Neural cell (in vitro differentiated cells): ENCODE measurements at regions not wholly inside any gene's neighbourhood (a gene's known extent, or its start where the extent isn't known, plus 50 kb on each side); places are given as distances from the start of the nearest gene placed in this dataset.

ENCODE experiments used
- H2AFZ ChIP-seq: fragments of 200-600, 300-800 bp; sonication (generic), shearing (Covaris generic); 2 replicates; pipeline ENCODE4 v1.6.0; 2014; ENCODE audit warnings: low read depth, mild to moderate bottlenecking, antibody characterized with exemption, low read length, moderate library complexity
- H3F3A ChIP-seq: fragments of 200-600 bp; shearing (Covaris generic); 2 replicates; pipeline ENCODE4 v1.6.1; 2016; ENCODE audit warnings: mild to moderate bottlenecking, moderate library complexity, mixed read lengths, antibody characterized with exemption, low read length; ENCODE audit not compliant: insufficient read depth, poor library complexity, severe bottlenecking
- H3K27ac ChIP-seq: fragments of 200-600, 300-800 bp; sonication (generic), shearing (Covaris generic); 2 replicates; pipeline ENCODE4 v1.5.1; 2014; ENCODE audit warnings: mild to moderate bottlenecking, low read length, moderate library complexity
- H3K27me3 ChIP-seq: fragments of 300-800, 200-600 bp; sonication (generic), shearing (Covaris generic); 2 replicates; pipeline ENCODE4 v1.6.0; 2014; ENCODE audit warnings: mild to moderate bottlenecking, low read depth, low read length, moderate library complexity; ENCODE audit not compliant: insufficient read depth
- H3K36me3 ChIP-seq: fragments of 300-800, 200-600 bp; sonication (generic), shearing (Covaris generic); 2 replicates; pipeline ENCODE4 v1.5.1; 2014; ENCODE audit warnings: mild to moderate bottlenecking, antibody characterized with exemption, low read length, moderate library complexity; ENCODE audit not compliant: insufficient read depth
- H3K4me2 ChIP-seq: fragments of 300-800, 200-600 bp; sonication (generic), shearing (Covaris generic); 2 replicates; pipeline ENCODE4 v1.6.0; 2014; ENCODE audit warnings: mild to moderate bottlenecking, low read length
- H3K4me3 ChIP-seq: fragments of 300-800, 200-600 bp; sonication (generic), shearing (Covaris generic); 2 replicates; pipeline ENCODE4 v1.5.1; 2014; ENCODE audit warnings: mild to moderate bottlenecking, low read length, moderate library complexity
- H3K79me2 ChIP-seq: fragments of 200-600 bp; shearing (Covaris generic); replicated peaks from 2 replicates; pipeline ENCODE4 v1.6.0; 2014; ENCODE audit warnings: mild to moderate bottlenecking, low read length, moderate library complexity; ENCODE audit not compliant: insufficient read depth
- H3K9ac ChIP-seq: fragments of 300-800, 200-600 bp; sonication (generic), shearing (Covaris generic); 2 replicates; pipeline ENCODE4 v1.6.1; 2016; ENCODE audit warnings: mild to moderate bottlenecking, low read length, mixed read lengths
- H3K9me2 ChIP-seq: fragments of 200-600 bp; shearing (Covaris generic); 2 replicates; pipeline ENCODE4 v1.6.1; 2016; ENCODE audit warnings: mild to moderate bottlenecking, low read length, mixed read lengths; ENCODE audit not compliant: insufficient read depth
- H3K9me3 ChIP-seq: fragments of 200-600, 300-800 bp; sonication (generic), shearing (Covaris generic); 2 replicates; pipeline ENCODE4 v1.6.1; 2016; ENCODE audit warnings: mild to moderate bottlenecking, mixed run types, low read length, moderate library complexity, mixed read lengths
- H4K20me1 ChIP-seq: fragments of 200-600 bp; shearing (Covaris generic); 2 replicates; pipeline ENCODE4 v1.6.1; 2016; ENCODE audit warnings: mild to moderate bottlenecking, mixed run types; ENCODE audit not compliant: insufficient read depth
- CTCF ChIP-seq: fragments of 450-650 bp; IDR thresholded peaks from 2 replicates; pipeline ENCODE4 v1.5.1; 2014; ENCODE audit warnings: antibody characterized with exemption, mild to moderate bottlenecking, moderate library complexity; ENCODE audit not compliant: poor library complexity, severe bottlenecking
- EP300 ChIP-seq: fragments of 450-650 bp; conservative IDR thresholded peaks from 2 replicates; pipeline ENCODE4 v1.6.1; 2014; ENCODE audit warnings: antibody characterized with exemption, mild to moderate bottlenecking, moderate library complexity; ENCODE audit not compliant: poor library complexity, severe bottlenecking
- EZH2 ChIP-seq: fragments of 200-600, 300-800 bp; shearing (Covaris generic), sonication (generic); IDR thresholded peaks from 2 replicates; pipeline ENCODE4 v1.6.1; 2014; ENCODE audit warnings: antibody characterized with exemption, low read length, borderline replicate concordance, mild to moderate bottlenecking; ENCODE audit not compliant: insufficient read depth, poor library complexity, severe bottlenecking
- MXI1 ChIP-seq: fragments of 450-650 bp; conservative IDR thresholded peaks from 2 replicates; pipeline ENCODE4 v1.6.1; 2014; ENCODE audit warnings: antibody characterized with exemption, mild to moderate bottlenecking; ENCODE audit not compliant: poor library complexity, severe bottlenecking
- POLR2AphosphoS5 ChIP-seq: IDR thresholded peaks from 2 replicates; pipeline ENCODE4 v1.6.1; 2012
- RAD21 ChIP-seq: fragments of 450-650 bp; conservative IDR thresholded peaks from 2 replicates; pipeline ENCODE4 v1.6.1; 2014; ENCODE audit warnings: antibody characterized with exemption, mild to moderate bottlenecking, moderate library complexity
- REST ChIP-seq: IDR thresholded peaks from 2 replicates; pipeline ENCODE4 v1.6.1; 2012; ENCODE audit warnings: borderline replicate concordance
- SMC3 ChIP-seq: fragments of 450-650 bp; conservative IDR thresholded peaks from 2 replicates; pipeline ENCODE4 v1.6.1; 2014; ENCODE audit warnings: antibody characterized with exemption, mild to moderate bottlenecking, moderate library complexity; ENCODE audit not compliant: poor library complexity
- TAF1 ChIP-seq: IDR thresholded peaks from 2 replicates; pipeline ENCODE4 v1.6.1; 2012; ENCODE audit warnings: low read depth

DNA sequence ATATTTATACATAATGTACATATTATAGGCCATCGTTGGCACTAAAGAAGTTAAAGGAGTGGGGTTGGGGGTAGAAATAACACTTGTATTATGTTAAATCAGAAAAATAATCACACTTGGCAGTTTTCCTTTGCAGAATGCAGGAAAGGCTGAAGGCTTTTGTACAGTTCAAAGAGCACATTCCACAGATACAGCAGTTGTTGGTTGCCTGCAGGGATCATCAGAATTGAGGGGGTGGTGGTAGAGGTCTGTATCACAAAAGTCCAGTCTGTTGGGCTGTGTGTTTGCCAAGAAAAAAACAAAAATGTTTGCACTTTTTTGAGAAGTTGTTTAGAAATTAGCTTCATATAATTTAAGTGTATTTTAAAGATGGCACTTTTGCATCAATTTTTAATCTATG, 231.8 kb upstream of the FOXP2 start:
- Histone ChIP-seq H3F3A (no peaks in the 10 kb centered on the region), H3K27me3 (no peaks in the 10 kb centered on the region), H3K36me3 (no peaks in the 10 kb centered on the region), H3K27ac (no peak overlapping the region), H3K9ac (no peak overlapping the region), H4K20me1 (no peaks in the 10 kb centered on the region), H3K9me2 (no peaks in the 10 kb centered on the region), H3K4me2 (no peak overlapping the region), H3K4me3 (no peak overlapping the region), H2AFZ (no peak overlapping the region), H3K79me2 (no peaks in the 10 kb centered on the region), H3K9me3 (no peaks in the 10 kb centered on the region)
- TF ChIP-seq POLR2AphosphoS5, result no peak
- TF ChIP-seq TAF1, result no peak
- no peak for TF ChIP-seq EP300

- H3K27ac ChIP-seq, result no peak overlapping the region
- H3K4me3 ChIP-seq, result no peak overlapping the region
- no peaks in the 10 kb centered on the region for H3K36me3 ChIP-seq
- H4K20me1 ChIP-seq, result no peaks in the 10 kb centered on the region
- TF ChIP-seq MXI1, result no peak
- TF ChIP-seq REST, result no peak
- no peak for TF ChIP-seq POLR2AphosphoS5
- no peak for TF ChIP-seq EZH2
- TF ChIP-seq EP300, result no peak
- no peak for TF ChIP-seq TAF1
- TF ChIP-seq CTCF, result no peak
- no peak for TF ChIP-seq SMC3
- no peak for TF ChIP-seq RAD21
- H3K9me2 ChIP-seq, result no peaks in the 10 kb centered on the region
- no peak overlapping the region for H3K4me2 ChIP-seq
- no peaks in the 10 kb centered on the region for H3K9me3 ChIP-seq
- H3K9ac ChIP-seq, result no peak overlapping the region
- no peaks in the 10 kb centered on the region for H3K79me2 ChIP-seq
- no peak overlapping the region for H2AFZ ChIP-seq
- no peaks in the 10 kb centered on the region for H3F3A ChIP-seq
- no peaks in the 10 kb centered on the region for H3K27me3 ChIP-seq
Observed at GRCh38 chr7:114181280-114181679, 233.3 kb upstream of the FOXP2 start.
